Keratinocyte (primary cell): ENCODE measurements at regions not wholly inside any gene's neighbourhood (a gene's known extent, or its start where the extent isn't known, plus 50 kb on each side); places are given as distances from the start of the nearest gene placed in this dataset.

Source experiments
- CTCF ChIP-seq, 3 experiments: IDR thresholded peaks in 1 of 3; conservative IDR thresholded peaks in 1 of 3; optimal IDR thresholded peaks in 1 of 3; 2 replicates in 2 of 3; 3 replicates in 1 of 3; pipeline versions ENCODE3 to v1.5.1; 2011; ENCODE audit warnings: low read length in 3 of 3, mild to moderate bottlenecking in 3 of 3, moderate library complexity in 2 of 3, control low read depth in 1 of 3, inconsistent platforms in 1 of 3; ENCODE audit not compliant: insufficient read depth in 2 of 3; ENCODE audit errors: extremely low read depth in 1 of 3
- EZH2 ChIP-seq: IDR thresholded peaks from one replicate; pipeline ENCODE4 v1.6.1; 2012; ENCODE audit warnings: inconsistent platforms, mild to moderate bottlenecking, low read length, moderate library complexity

- TF ChIP-seq CTCF (optimal IDR thresholded peaks at IDR 0.05 in 1 of 3, IDR thresholded peaks at IDR 0.05 in 1 of 3, conservative IDR thresholded peaks at IDR 0.05 in 1 of 3; ENCODE audit: extremely low read depth in 1 of 3, insufficient read depth in 2 of 3, low read length in 3 of 3) = no peak
- TF ChIP-seq EZH2 = no peak
Observed at GRCh38 chr5:108545301-108545700, 163.4 kb upstream of the FBXL17 start.
